Mesenchymal stem cell (in vitro differentiated cells and primary cell): ENCODE measurements at regions not wholly inside any gene's neighbourhood (a gene's known extent, or its start where the extent isn't known, plus 50 kb on each side); places are given as distances from the start of the nearest gene placed in this dataset.

Source experiments
- DNase-seq: peaks from one replicate; pipeline ENCODE4 v3.0.0-alpha.2; 2013
- H2AFZ ChIP-seq: one replicate; pipeline ENCODE4 v1.6.1; 2013; ENCODE audit warnings: low read depth, mild to moderate bottlenecking, control low read depth, inconsistent platforms, low read length, moderate library complexity
- H2AK5ac ChIP-seq: 2 replicates; pipeline ENCODE4 v1.6.1; 2013; ENCODE audit warnings: low read length, moderate library complexity, mild to moderate bottlenecking, inconsistent platforms; ENCODE audit not compliant: severe bottlenecking
- H2BK120ac ChIP-seq: one replicate; pipeline ENCODE4 v1.6.1; 2013; ENCODE audit warnings: low read depth, mild to moderate bottlenecking, inconsistent platforms, low read length, moderate library complexity
- H2BK12ac ChIP-seq, 2 experiments: one replicate each; pipeline ENCODE4 v1.6.1; 2013; ENCODE audit warnings: inconsistent platforms in 2 of 2, low read length in 2 of 2, mild to moderate bottlenecking in 2 of 2, moderate library complexity in 2 of 2, control low read depth in 1 of 2
- H2BK15ac ChIP-seq: one replicate; pipeline ENCODE4 v1.6.1; 2013; ENCODE audit warnings: mild to moderate bottlenecking, low read depth, inconsistent platforms; ENCODE audit not compliant: poor library complexity, severe bottlenecking
- H2BK5ac ChIP-seq: 2 replicates; pipeline ENCODE4 v1.6.1; 2013; ENCODE audit warnings: low read depth, mild to moderate bottlenecking, low read length, control low read depth, inconsistent platforms; ENCODE audit not compliant: poor library complexity, severe bottlenecking
- H3K14ac ChIP-seq, 2 experiments: one replicate each; pipeline ENCODE4 v1.6.1; 2013; ENCODE audit warnings: inconsistent platforms in 2 of 2, low read length in 2 of 2, control low read depth in 1 of 2, mild to moderate bottlenecking in 1 of 2, moderate library complexity in 1 of 2
- H3K18ac ChIP-seq, 2 experiments: one replicate each; pipeline ENCODE4 v1.6.1; 2013; ENCODE audit warnings: inconsistent platforms in 2 of 2, low read length in 2 of 2, control low read depth in 1 of 2, low read depth in 1 of 2, mild to moderate bottlenecking in 1 of 2
- H3K23ac ChIP-seq, 2 experiments: one replicate each; pipeline ENCODE4 v1.6.1; 2013; ENCODE audit warnings: inconsistent platforms in 2 of 2, low read length in 2 of 2, mild to moderate bottlenecking in 2 of 2, moderate library complexity in 2 of 2, control low read depth in 1 of 2
- H3K27ac ChIP-seq: 2 replicates; pipeline ENCODE4 v1.5.1; 2013; ENCODE audit warnings: mild to moderate bottlenecking, moderate library complexity, low read length, control low read depth, inconsistent platforms; ENCODE audit not compliant: poor library complexity, severe bottlenecking
- H3K27me3 ChIP-seq, 2 experiments: 2 replicates each; pipeline versions ENCODE4 v1.6.1 to v1.7.0; 2013; ENCODE audit warnings: low read length in 2 of 2, mild to moderate bottlenecking in 2 of 2, moderate library complexity in 2 of 2, control low read depth in 1 of 2, inconsistent platforms in 1 of 2; ENCODE audit not compliant: control insufficient read depth in 1 of 2, insufficient read depth in 1 of 2
- H3K36me3 ChIP-seq, 2 experiments: 2 replicates each; pipeline versions ENCODE4 v1.6.1 to v1.7.0; 2013; ENCODE audit warnings: low read length in 2 of 2, control low read depth in 1 of 2, inconsistent platforms in 1 of 2, low read depth in 1 of 2, mild to moderate bottlenecking in 1 of 2; ENCODE audit not compliant: insufficient read depth in 2 of 2, control insufficient read depth in 1 of 2
- H3K4ac ChIP-seq, 2 experiments: one replicate each; pipeline ENCODE4 v1.6.1; 2013; ENCODE audit warnings: inconsistent platforms in 2 of 2, low read length in 2 of 2, mild to moderate bottlenecking in 2 of 2, moderate library complexity in 2 of 2, control low read depth in 1 of 2, low read depth in 1 of 2
- H3K4me1 ChIP-seq: 2 replicates; pipeline ENCODE4 v1.6.1; 2013; ENCODE audit warnings: low read depth, low read length, control low read depth; ENCODE audit not compliant: control insufficient read depth, insufficient read depth
- H3K4me2 ChIP-seq: 2 replicates; pipeline ENCODE4 v1.6.1; 2013; ENCODE audit warnings: low read length, mild to moderate bottlenecking, inconsistent platforms; ENCODE audit not compliant: poor library complexity, severe bottlenecking
- H3K4me3 ChIP-seq, 2 experiments: 2 replicates each; pipeline versions ENCODE4 v1.5.1 to v1.7.0; 2013; ENCODE audit warnings: low read length in 2 of 2, mild to moderate bottlenecking in 2 of 2, control low read depth in 1 of 2, low read depth in 1 of 2; ENCODE audit not compliant: insufficient read depth in 1 of 2
- H3K79me1 ChIP-seq: replicated peaks from 2 replicates; pipeline ENCODE4 v1.6.1; 2013; ENCODE audit warnings: mild to moderate bottlenecking, control low read depth, low read length, inconsistent platforms; ENCODE audit not compliant: poor library complexity, severe bottlenecking
- H3K9ac ChIP-seq: 2 replicates; pipeline ENCODE4 v1.7.0; 2013; ENCODE audit warnings: mild to moderate bottlenecking, low read length, moderate library complexity
- H3K9me3 ChIP-seq: 2 replicates; pipeline ENCODE4 v1.7.0; 2013; ENCODE audit warnings: mild to moderate bottlenecking, low read length; ENCODE audit not compliant: control insufficient read depth
- H4K8ac ChIP-seq: one replicate; pipeline ENCODE4 v1.6.1; 2013; ENCODE audit warnings: inconsistent platforms, mild to moderate bottlenecking, low read length, moderate library complexity
- H4K91ac ChIP-seq: one replicate; pipeline ENCODE4 v1.6.1; 2013; ENCODE audit warnings: mild to moderate bottlenecking, low read length, inconsistent platforms
- WGBS: methylation state at CpG from one replicate; pipeline ENCODE4 v1.1.7; 2013; ENCODE audit warnings: mixed read lengths; 5-methylcytosine and 5-hydroxymethylcytosine counted together

- peaks cover 2% of the 10 kb centered on the region for H3K4me1 ChIP-seq
- H2BK5ac ChIP-seq, result no peak overlapping the region
- H2BK12ac ChIP-seq, result no peak overlapping the region
- no peak overlapping the region for H3K4ac ChIP-seq
- H3K27me3 ChIP-seq, result peaks cover 0 to 22% of the 10 kb centered on the region in 2 experiments
- no peak overlapping the region for H3K4me2 ChIP-seq
- no peak overlapping the region for H4K91ac ChIP-seq
- no peak overlapping the region for H3K14ac ChIP-seq
- 76% methylated on average over 21 of the region's 21 CpGs for WGBS
- no peak overlapping the region for H3K9ac ChIP-seq
- peaks cover 4% of the 10 kb centered on the region for H3K9me3 ChIP-seq
- H2BK120ac ChIP-seq, result no peak overlapping the region
- H4K8ac ChIP-seq, result no peak overlapping the region
- H3K4me3 ChIP-seq, result no peak overlapping the region
- no peak overlapping the region for H2AK5ac ChIP-seq
- H3K36me3 ChIP-seq, result no peaks in the 10 kb centered on the region
- H3K18ac ChIP-seq, result no peak overlapping the region
- DNase-seq, result no peak
- H3K27ac ChIP-seq, result no peak overlapping the region
- no peak overlapping the region for H3K23ac ChIP-seq
- no peaks in the 10 kb centered on the region for H3K79me1 ChIP-seq
- no peak overlapping the region for H2BK15ac ChIP-seq
- no peak overlapping the region for H2AFZ ChIP-seq
These were observed 190.4 kb upstream of the HDAC4 start for GRCh38 chr2:239590995-239591915.

- no peak overlapping the region for H4K8ac ChIP-seq
- no peak overlapping the region for H3K4ac ChIP-seq
- no peak overlapping the region for H3K4me3 ChIP-seq
- no peak overlapping the region for H3K4me2 ChIP-seq
- H3K36me3 ChIP-seq, result no peaks in the 10 kb centered on the region
- no peak overlapping the region for H2BK15ac ChIP-seq
- H2BK5ac ChIP-seq, result no peak overlapping the region
- no peak for DNase-seq
- no peak overlapping the region for H3K14ac ChIP-seq
- peaks cover 0 to 26% of the 10 kb centered on the region in 2 experiments for H3K27me3 ChIP-seq
- H3K9ac ChIP-seq, result no peak overlapping the region
- H3K4me1 ChIP-seq, result peaks cover 2% of the 10 kb centered on the region
- no peak overlapping the region for H2BK120ac ChIP-seq
- H3K18ac ChIP-seq, result no peak overlapping the region
- 70% methylated on average over 5 of the region's 5 CpGs for WGBS
- H2AK5ac ChIP-seq, result no peak overlapping the region
- H2BK12ac ChIP-seq, result no peak overlapping the region
- H3K79me1 ChIP-seq, result no peaks in the 10 kb centered on the region
- no peak overlapping the region for H3K23ac ChIP-seq
- H2AFZ ChIP-seq, result no peak overlapping the region
- peaks cover 4% of the 10 kb centered on the region for H3K9me3 ChIP-seq
- H4K91ac ChIP-seq, result no peak overlapping the region
- H3K27ac ChIP-seq, result no peak overlapping the region
These were observed 189.5 kb upstream of the HDAC4 start for GRCh38 chr2:239590276-239590675.

- no peak overlapping the region for H2AFZ ChIP-seq
- no peaks in the 10 kb centered on the region for H3K36me3 ChIP-seq
- no peak overlapping the region for H4K91ac ChIP-seq
- no peak overlapping the region for H3K18ac ChIP-seq
- DNase-seq, result no peak
- peaks cover 2% of the 10 kb centered on the region for H3K4me1 ChIP-seq
- H3K23ac ChIP-seq, result no peak overlapping the region
- no peak overlapping the region for H3K9ac ChIP-seq
- H3K9me3 ChIP-seq, result peaks cover 4% of the 10 kb centered on the region
- H2BK15ac ChIP-seq, result no peak overlapping the region
- H2BK12ac ChIP-seq, result no peak overlapping the region
- H3K27ac ChIP-seq, result no peak overlapping the region
- no peaks in the 10 kb centered on the region for H3K79me1 ChIP-seq
- no peak overlapping the region for H2BK120ac ChIP-seq
- H3K4ac ChIP-seq, result no peak overlapping the region
- H4K8ac ChIP-seq, result no peak overlapping the region
- no peak overlapping the region for H2AK5ac ChIP-seq
- H3K4me3 ChIP-seq, result no peak overlapping the region
- H3K4me2 ChIP-seq, result no peak overlapping the region
- no peak overlapping the region for H3K14ac ChIP-seq
- no peak overlapping the region for H2BK5ac ChIP-seq
- peaks cover 0 to 29% of the 10 kb centered on the region in 2 experiments for H3K27me3 ChIP-seq
- 85% methylated on average over 10 of the region's 10 CpGs for WGBS
These were observed 189.0 kb upstream of the HDAC4 start for GRCh38 chr2:239589833-239590232.

- Histone ChIP-seq H2BK5ac (no peak overlapping the region), H2AFZ (no peak overlapping the region), H2BK12ac (no peak overlapping the region), H3K36me3 (no peaks in the 10 kb centered on the region), H3K23ac (no peak overlapping the region), H3K14ac (no peak overlapping the region), H3K9ac (no peak overlapping the region), H3K4me2 (no peak overlapping the region), H3K27ac (no peak overlapping the region), H2BK15ac (no peak overlapping the region), H4K8ac (no peak overlapping the region), H3K79me1 (no peaks in the 10 kb centered on the region), H3K4ac (no peak overlapping the region), H2AK5ac (no peak overlapping the region), H3K4me1 (peaks cover 2% of the 10 kb centered on the region), H4K91ac (no peak overlapping the region), H3K4me3 (no peak overlapping the region), H3K9me3 (peaks cover 4% of the 10 kb centered on the region), H2BK120ac (no peak overlapping the region), H3K27me3 (peaks cover 0 to 32% of the 10 kb centered on the region in 2 experiments), H3K18ac (no peak overlapping the region)
- DNase-seq, result no peak
- WGBS, result 65% methylated on average over 6 of the region's 7 CpGs
These were observed 188.5 kb upstream of the HDAC4 start for GRCh38 chr2:239589270-239589825.
